MM.1S (cell line): ENCODE measurements at regions not wholly inside any gene's neighbourhood (a gene's known extent, or its start where the extent isn't known, plus 50 kb on each side); places are given as distances from the start of the nearest gene placed in this dataset.

Experiments
- DNase-seq: peaks from one replicate; pipeline ENCODE4 v3.0.0-alpha.2; 2015
- H2AFZ ChIP-seq: fragments of 300-600 bp; sonication (generic); 2 replicates; pipeline ENCODE4 v1.6.0; 2016; ENCODE audit warnings: antibody characterized with exemption, low read length
- H3F3A ChIP-seq: fragments of 300-600 bp; sonication (generic); 2 replicates; pipeline ENCODE4 v1.6.1; 2016; ENCODE audit warnings: mild to moderate bottlenecking, antibody characterized with exemption, low read length, moderate library complexity, mixed read lengths; ENCODE audit not compliant: insufficient read depth
- H3K27ac ChIP-seq: fragments of 300-600 bp; sonication (generic); 2 replicates; pipeline ENCODE4 v1.5.1; 2016; ENCODE audit warnings: mild to moderate bottlenecking, low read length
- H3K27me3 ChIP-seq: fragments of 300-600 bp; sonication (generic); replicated peaks from 2 replicates; pipeline ENCODE4 v1.6.0; 2016; ENCODE audit warnings: low read length; ENCODE audit not compliant: insufficient read depth
- H3K36me3 ChIP-seq: fragments of 300-600 bp; sonication (generic); replicated peaks from 2 replicates; pipeline ENCODE4 v1.6.1; 2016; ENCODE audit warnings: mild to moderate bottlenecking, low read length, mixed read lengths; ENCODE audit not compliant: insufficient read depth
- H3K4me1 ChIP-seq: fragments of 300-600 bp; sonication (generic); 2 replicates; pipeline ENCODE4 v1.6.1; 2016; ENCODE audit warnings: low read length, mixed read lengths
- H3K4me2 ChIP-seq: fragments of 300-600 bp; sonication (generic); 2 replicates; pipeline ENCODE4 v1.6.0; 2016; ENCODE audit warnings: low read depth, low read length
- H3K4me3 ChIP-seq: fragments of 300-600 bp; sonication (generic); 2 replicates; pipeline ENCODE4 v1.5.1; 2016; ENCODE audit warnings: low read length, mixed read lengths
- H3K79me2 ChIP-seq: fragments of 300-600 bp; sonication (generic); 2 replicates; pipeline ENCODE4 v1.6.1; 2016; ENCODE audit warnings: mixed run types, low read length, mixed read lengths
- H3K9ac ChIP-seq: fragments of 300-600 bp; sonication (generic); 2 replicates; pipeline ENCODE4 v1.6.1; 2016; ENCODE audit warnings: low read length, mixed read lengths
- H3K9me2 ChIP-seq: fragments of 300-600 bp; sonication (generic); replicated peaks from 2 replicates; pipeline ENCODE4 v1.6.1; 2016; ENCODE audit warnings: mild to moderate bottlenecking, low read length, mixed read lengths; ENCODE audit not compliant: insufficient read depth
- H3K9me3 ChIP-seq: fragments of 300-600 bp; sonication (generic); replicated peaks from 2 replicates; pipeline ENCODE4 v1.6.1; 2016; ENCODE audit warnings: mild to moderate bottlenecking, low read length, mixed read lengths; ENCODE audit not compliant: insufficient read depth
- H4K20me1 ChIP-seq: fragments of 300-600 bp; sonication (generic); 2 replicates; pipeline ENCODE4 v1.6.1; 2016; ENCODE audit warnings: mild to moderate bottlenecking, low read length, moderate library complexity, mixed read lengths; ENCODE audit not compliant: insufficient read depth
- CTCF ChIP-seq: fragments of 300-600 bp; sonication (generic); IDR thresholded peaks from 2 replicates; pipeline ENCODE4 v1.5.1; 2016; ENCODE audit warnings: antibody characterized with exemption, low read length, mixed read lengths
- EZH2 ChIP-seq: fragments of 300-600 bp; sonication (generic); optimal IDR thresholded peaks from 2 replicates; pipeline ENCODE3; 2017; ENCODE audit warnings: low read depth, mild to moderate bottlenecking, antibody characterized with exemption, low read length, mixed read lengths
- EZH2phosphoT487 ChIP-seq: fragments of 300-600 bp; sonication (generic); IDR thresholded peaks from 2 replicates; pipeline ENCODE4 v1.6.1; 2018; ENCODE audit warnings: antibody characterized with exemption, low read length

GRCh38 chr12:114855678-114856077 is 171.7 kb upstream of the TBX3 start:
- Histone ChIP-seq H3K4me2 (no peak overlapping the region), H2AFZ (no peak overlapping the region), H3K79me2 (no peaks in the 10 kb centered on the region), H3K4me1 (no peaks in the 10 kb centered on the region), H3K9me2 (no peaks in the 10 kb centered on the region), H3K9ac (no peak overlapping the region), H3F3A (no peaks in the 10 kb centered on the region), H3K9me3 (no peaks in the 10 kb centered on the region), H4K20me1 (no peaks in the 10 kb centered on the region), H3K36me3 (no peaks in the 10 kb centered on the region), H3K4me3 (no peak overlapping the region), H3K27me3 (no peaks in the 10 kb centered on the region), H3K27ac (no peak overlapping the region)
- no peak for TF ChIP-seq CTCF
- TF ChIP-seq EZH2: no peak
- no peak for TF ChIP-seq EZH2phosphoT487
- no peak for DNase-seq

- Histone ChIP-seq H4K20me1 (no peaks in the 10 kb centered on the region), H3K9ac (no peak overlapping the region), H3K4me2 (no peak overlapping the region), H3K9me3 (no peaks in the 10 kb centered on the region), H3K27ac (no peak overlapping the region), H3K9me2 (no peaks in the 10 kb centered on the region), H3K4me1 (no peaks in the 10 kb centered on the region), H2AFZ (no peak overlapping the region), H3K4me3 (no peak overlapping the region), H3K79me2 (no peaks in the 10 kb centered on the region), H3K27me3 (no peaks in the 10 kb centered on the region), H3K36me3 (no peaks in the 10 kb centered on the region), H3F3A (no peaks in the 10 kb centered on the region)
- TF ChIP-seq CTCF: no peak
- no peak for TF ChIP-seq EZH2phosphoT487
- no peak for TF ChIP-seq EZH2
- DNase-seq: no peak
Observed at GRCh38 chr12:114852976-114853529, 169.1 kb upstream of the TBX3 start.

DNA sequence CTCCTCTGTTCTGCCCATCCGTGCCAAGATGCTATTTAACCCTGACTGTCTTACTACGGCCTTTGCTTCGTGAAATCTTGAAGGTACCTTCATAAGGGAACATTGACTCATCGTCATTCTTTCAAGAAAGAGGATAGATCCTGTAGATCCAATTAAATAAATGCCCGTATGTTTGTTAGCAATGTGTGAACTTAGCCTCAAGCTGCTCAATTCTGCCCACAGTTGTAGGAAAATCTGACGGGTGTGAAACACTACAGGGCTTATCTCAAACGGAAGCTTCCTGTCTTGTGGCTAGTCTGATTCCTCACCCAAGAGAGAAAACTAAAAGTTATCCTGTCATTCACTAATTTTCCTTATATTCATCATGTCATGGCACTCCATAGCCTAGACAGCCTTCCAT is 168.0 kb upstream of the TBX3 start:
- no peaks in the 10 kb centered on the region for H3K9me2 ChIP-seq
- H2AFZ ChIP-seq: no peak overlapping the region
- no peaks in the 10 kb centered on the region for H3K9me3 ChIP-seq
- H3K4me3 ChIP-seq: no peak overlapping the region
- H3K4me2 ChIP-seq: no peak overlapping the region
- H3K79me2 ChIP-seq: no peaks in the 10 kb centered on the region
- H3K27ac ChIP-seq: no peak overlapping the region
- H4K20me1 ChIP-seq: no peaks in the 10 kb centered on the region
- no peak overlapping the region for H3K9ac ChIP-seq
- TF ChIP-seq EZH2phosphoT487 (no peak), CTCF (no peak), EZH2 (no peak)
- H3K36me3 ChIP-seq: no peaks in the 10 kb centered on the region
- H3K27me3 ChIP-seq: no peaks in the 10 kb centered on the region
- DNase-seq: no peak
- no peaks in the 10 kb centered on the region for H3K4me1 ChIP-seq
- H3F3A ChIP-seq: no peaks in the 10 kb centered on the region
